ENCODE measurements at regions not wholly inside any gene's neighbourhood (a gene's known extent, or its start where the extent isn't known, plus 50 kb on each side); places are given as distances from the start of the nearest gene placed in this dataset.

- H3K27ac ChIP-seq (ENCODE audit: low read depth, low read length): no peak overlapping the region
- Mint-ChIP-seq H3K27ac (peak overlapping the region in 1 of 8 donors; percentile 66), H3K36me3 (no peaks in the 10 kb centered on the region), H3K4me3 (no peak overlapping the region), H3K27me3 (peaks cover 11 to 63% of the 10 kb centered on the region in 2 donors), H3K9me3 (peaks cover 0 to 1% (median 0%) of the 10 kb centered on the region in 5 donors), H3K4me1 (no peaks in the 10 kb centered on the region)
- DNase-seq: no peak
- CTCF ChIA-PET: no interaction called here
- no peaks in the 10 kb centered on the region for H3K27me3 ChIP-seq (ENCODE audit: insufficient read depth, low read length, poor library complexity, severe bottlenecking)
- no peak overlapping the region for H3K4me3 ChIP-seq (ENCODE audit: low read length)
- H3K9me3 ChIP-seq (ENCODE audit: low read length): no peaks in the 10 kb centered on the region
- H3K36me3 ChIP-seq (ENCODE audit: insufficient read depth, low read length): no peaks in the 10 kb centered on the region
- H3K4me1 ChIP-seq (ENCODE audit: insufficient read depth, low read length): no peaks in the 10 kb centered on the region
- POLR2A ChIA-PET: no interaction called here
These were observed 155.9 kb upstream of the DYNLRB2 start for GRCh38 chr16:80384862-80385261.

GRCh38 chr16:80380514-80380913 lies 160.3 kb upstream of the DYNLRB2 start:
- Mint-ChIP-seq H3K4me3 (no peak overlapping the region), H3K36me3 (no peaks in the 10 kb centered on the region), H3K4me1 (no peaks in the 10 kb centered on the region), H3K9me3 (peaks cover 0 to 1% (median 0%) of the 10 kb centered on the region in 5 donors), H3K27ac (no peak overlapping the region), H3K27me3 (peaks cover 8 to 46% of the 10 kb centered on the region in 2 donors)
- no peak for DNase-seq
- no peaks in the 10 kb centered on the region for H3K36me3 ChIP-seq (ENCODE audit: insufficient read depth, low read length)
- no peak overlapping the region for H3K27ac ChIP-seq (ENCODE audit: low read depth, low read length)
- H3K9me3 ChIP-seq (ENCODE audit: low read length): no peaks in the 10 kb centered on the region
- H3K27me3 ChIP-seq (ENCODE audit: insufficient read depth, low read length, poor library complexity, severe bottlenecking): no peaks in the 10 kb centered on the region
- ChIA-PET POLR2A (no interaction called here), CTCF (no interaction called here)
- no peak overlapping the region for H3K4me3 ChIP-seq (ENCODE audit: low read length)
- H3K4me1 ChIP-seq (ENCODE audit: insufficient read depth, low read length): no peaks in the 10 kb centered on the region

- no peak overlapping the region for H3K4me3 Mint-ChIP-seq
- DNase-seq: no peak
- H3K9me3 ChIP-seq (ENCODE audit: low read length): no peaks in the 10 kb centered on the region
- no peaks in the 10 kb centered on the region for H3K4me1 Mint-ChIP-seq
- ChIA-PET CTCF (no interaction called here), POLR2A (no interaction called here)
- peaks cover 9 to 27% of the 10 kb centered on the region in 2 donors for H3K27me3 Mint-ChIP-seq
- no peaks in the 10 kb centered on the region for H3K36me3 Mint-ChIP-seq
- no peaks in the 10 kb centered on the region for H3K27me3 ChIP-seq (ENCODE audit: insufficient read depth, low read length, poor library complexity, severe bottlenecking)
- no peaks in the 10 kb centered on the region for H3K36me3 ChIP-seq (ENCODE audit: insufficient read depth, low read length)
- no peaks in the 10 kb centered on the region for H3K4me1 ChIP-seq (ENCODE audit: insufficient read depth, low read length)
- no peak overlapping the region for H3K4me3 ChIP-seq (ENCODE audit: low read length)
- H3K9me3 Mint-ChIP-seq: peaks cover 0 to 3% (median 0%) of the 10 kb centered on the region in 5 donors
- no peak overlapping the region for H3K27ac ChIP-seq (ENCODE audit: low read depth, low read length)
- H3K27ac Mint-ChIP-seq: peak overlapping the region in 1 of 8 donors; percentile 39
These were observed 163.5 kb upstream of the DYNLRB2 start for GRCh38 chr16:80377096-80377956.

GRCh38 chr16:80375973-80376372 lies 164.8 kb upstream of the DYNLRB2 start:
- peaks cover 0 to 6% (median 0%) of the 10 kb centered on the region in 5 donors for H3K9me3 Mint-ChIP-seq
- ChIA-PET POLR2A (no interaction called here), CTCF (no interaction called here)
- no peak overlapping the region for H3K27ac Mint-ChIP-seq
- no peak overlapping the region for H3K4me3 ChIP-seq (ENCODE audit: low read length)
- no peaks in the 10 kb centered on the region for H3K4me1 ChIP-seq (ENCODE audit: insufficient read depth, low read length)
- H3K36me3 Mint-ChIP-seq: no peaks in the 10 kb centered on the region
- H3K36me3 ChIP-seq (ENCODE audit: insufficient read depth, low read length): no peaks in the 10 kb centered on the region
- H3K4me1 Mint-ChIP-seq: no peaks in the 10 kb centered on the region
- no peaks in the 10 kb centered on the region for H3K9me3 ChIP-seq (ENCODE audit: low read length)
- H3K27me3 ChIP-seq (ENCODE audit: insufficient read depth, low read length, poor library complexity, severe bottlenecking): no peaks in the 10 kb centered on the region
- H3K27ac ChIP-seq (ENCODE audit: low read depth, low read length): no peak overlapping the region
- no peak overlapping the region for H3K4me3 Mint-ChIP-seq
- H3K27me3 Mint-ChIP-seq: peaks cover 11 to 17% of the 10 kb centered on the region in 2 donors
- DNase-seq: no peak

- no peaks in the 10 kb centered on the region for H3K36me3 ChIP-seq (ENCODE audit: insufficient read depth, low read length)
- H3K27me3 Mint-ChIP-seq: peaks cover 11 to 14% of the 10 kb centered on the region in 2 donors
- H3K27ac ChIP-seq (ENCODE audit: low read depth, low read length): no peak overlapping the region
- H3K27ac Mint-ChIP-seq: no peak overlapping the region
- DNase-seq: no peak
- H3K4me3 ChIP-seq (ENCODE audit: low read length): no peak overlapping the region
- H3K9me3 Mint-ChIP-seq: peaks cover 0 to 6% (median 0%) of the 10 kb centered on the region in 5 donors
- CTCF ChIA-PET: no interaction called here
- no peak overlapping the region for H3K4me3 Mint-ChIP-seq
- H3K27me3 ChIP-seq (ENCODE audit: insufficient read depth, low read length, poor library complexity, severe bottlenecking): no peaks in the 10 kb centered on the region
- no peaks in the 10 kb centered on the region for H3K4me1 ChIP-seq (ENCODE audit: insufficient read depth, low read length)
- POLR2A ChIA-PET: no interaction called here
- no peaks in the 10 kb centered on the region for H3K9me3 ChIP-seq (ENCODE audit: low read length)
- no peaks in the 10 kb centered on the region for H3K4me1 Mint-ChIP-seq
- no peaks in the 10 kb centered on the region for H3K36me3 Mint-ChIP-seq
These were observed 165.3 kb upstream of the DYNLRB2 start for GRCh38 chr16:80375513-80375912.

- Mint-ChIP-seq H3K36me3 (no peaks in the 10 kb centered on the region), H3K27ac (no peak overlapping the region), H3K4me3 (no peak overlapping the region), H3K4me1 (no peaks in the 10 kb centered on the region), H3K9me3 (peaks cover 0 to 6% (median 0%) of the 10 kb centered on the region in 5 donors), H3K27me3 (peaks cover 4 to 11% of the 10 kb centered on the region in 2 donors)
- Histone ChIP-seq H3K27ac (ENCODE audit: low read depth, low read length) (no peak overlapping the region), H3K4me3 (ENCODE audit: low read length) (no peak overlapping the region), H3K27me3 (ENCODE audit: insufficient read depth, low read length, poor library complexity, severe bottlenecking) (no peaks in the 10 kb centered on the region), H3K4me1 (ENCODE audit: insufficient read depth, low read length) (no peaks in the 10 kb centered on the region), H3K9me3 (ENCODE audit: low read length) (no peaks in the 10 kb centered on the region), H3K36me3 (ENCODE audit: insufficient read depth, low read length) (no peaks in the 10 kb centered on the region)
- no peak for DNase-seq
- CTCF ChIA-PET: no interaction called here
- POLR2A ChIA-PET: no interaction called here
These were observed 168.5 kb upstream of the DYNLRB2 start for GRCh38 chr16:80372341-80372740.

- DNase-seq: no peak
- peaks cover 4 to 8% of the 10 kb centered on the region in 2 donors for H3K27me3 Mint-ChIP-seq
- Histone ChIP-seq H3K4me1 (ENCODE audit: insufficient read depth, low read length) (no peaks in the 10 kb centered on the region), H3K36me3 (ENCODE audit: insufficient read depth, low read length) (no peaks in the 10 kb centered on the region), H3K27ac (ENCODE audit: low read depth, low read length) (no peak overlapping the region), H3K4me3 (ENCODE audit: low read length) (no peak overlapping the region), H3K9me3 (ENCODE audit: low read length) (no peaks in the 10 kb centered on the region), H3K27me3 (ENCODE audit: insufficient read depth, low read length, poor library complexity, severe bottlenecking) (no peaks in the 10 kb centered on the region)
- H3K9me3 Mint-ChIP-seq: peaks cover 0 to 6% (median 0%) of the 10 kb centered on the region in 5 donors
- CTCF ChIA-PET: no interaction called here
- peak overlapping the region in 1 of 8 donors; percentile 32 for H3K27ac Mint-ChIP-seq
- POLR2A ChIA-PET: no interaction called here
- no peaks in the 10 kb centered on the region for H3K4me1 Mint-ChIP-seq
- no peak overlapping the region for H3K4me3 Mint-ChIP-seq
- no peaks in the 10 kb centered on the region for H3K36me3 Mint-ChIP-seq
These were observed 171.4 kb upstream of the DYNLRB2 start for GRCh38 chr16:80369138-80369958.

- Mint-ChIP-seq H3K27ac (no peak overlapping the region), H3K9me3 (peaks cover 0 to 2% (median 0%) of the 10 kb centered on the region in 5 donors), H3K36me3 (no peaks in the 10 kb centered on the region), H3K4me3 (no peak overlapping the region), H3K4me1 (no peaks in the 10 kb centered on the region), H3K27me3 (peaks cover 7 to 12% of the 10 kb centered on the region in 2 donors)
- DNase-seq: no peak
- no peaks in the 10 kb centered on the region for H3K36me3 ChIP-seq (ENCODE audit: insufficient read depth, low read length)
- H3K27ac ChIP-seq (ENCODE audit: low read depth, low read length): no peak overlapping the region
- ChIA-PET POLR2A (no interaction called here), CTCF (no interaction called here)
- H3K27me3 ChIP-seq (ENCODE audit: insufficient read depth, low read length, poor library complexity, severe bottlenecking): no peaks in the 10 kb centered on the region
- H3K4me3 ChIP-seq (ENCODE audit: low read length): no peak overlapping the region
- no peaks in the 10 kb centered on the region for H3K9me3 ChIP-seq (ENCODE audit: low read length)
- H3K4me1 ChIP-seq (ENCODE audit: insufficient read depth, low read length): no peaks in the 10 kb centered on the region
These were observed 173.6 kb upstream of the DYNLRB2 start for GRCh38 chr16:80367037-80367658.

Data from CD8-positive, alpha-beta memory T cell (primary cell).